WTC11 (cell line): ENCODE measurements at regions not wholly inside any gene's neighbourhood (a gene's known extent, or its start where the extent isn't known, plus 50 kb on each side); places are given as distances from the start of the nearest gene placed in this dataset.

ENCODE experiments used
- ATF1 ChIP-seq: sonication (generic); formaldehyde crosslinking; IDR thresholded peaks from 2 replicates; pipeline ENCODE4 v1.8.1; 2023; ENCODE audit warnings: mild to moderate bottlenecking, moderate library complexity, missing genetic modification reagents
- CREB1 ChIP-seq: sonication (generic); formaldehyde crosslinking; IDR thresholded peaks from 2 replicates; pipeline ENCODE4 v1.8.0; 2023; ENCODE audit warnings: mild to moderate bottlenecking, missing genetic modification reagents
- ETV6 ChIP-seq: sonication (generic); formaldehyde crosslinking; IDR thresholded peaks from 2 replicates; pipeline ENCODE4 v1.8.1; 2022; ENCODE audit warnings: mild to moderate bottlenecking, missing genetic modification reagents
- NR2C2 ChIP-seq: sonication (generic); formaldehyde crosslinking; IDR thresholded peaks from 2 replicates; pipeline ENCODE4 v1.8.0; 2022; ENCODE audit warnings: mild to moderate bottlenecking, missing genetic modification reagents
- TEAD1 ChIP-seq: sonication (generic); formaldehyde crosslinking; IDR thresholded peaks from 2 replicates; pipeline ENCODE4 v1.8.0; 2022; ENCODE audit warnings: mild to moderate bottlenecking, missing genetic modification reagents
- ZBTB21 ChIP-seq: sonication (generic); formaldehyde crosslinking; IDR thresholded peaks from 2 replicates; pipeline ENCODE4 v1.8.1; 2023; ENCODE audit warnings: mild to moderate bottlenecking, missing genetic modification reagents, borderline replicate concordance
- ZNF416 ChIP-seq: fragments of 250-450 bp; sonication (Bioruptor Pico); IDR thresholded peaks from 2 replicates; pipeline ENCODE4 v1.9.0; 2021; ENCODE audit warnings: mild to moderate bottlenecking, inconsistent platforms
- TF ChIP-seq, protein P1 (sequence below): sonication (generic); formaldehyde crosslinking; IDR thresholded peaks from 2 replicates; pipeline ENCODE4 v1.8.0; 2022; ENCODE audit warnings: missing genetic modification reagents
- TF ChIP-seq, protein P2 (sequence below): sonication (generic); formaldehyde crosslinking; IDR thresholded peaks from 2 replicates; pipeline ENCODE4 v1.8.0; 2022; ENCODE audit warnings: mild to moderate bottlenecking, missing genetic modification reagents
- TF ChIP-seq, protein P3 (sequence below): fragments of 200-600 bp; IDR thresholded peaks from 2 replicates; pipeline ENCODE4 v1.8.0; 2022; ENCODE audit warnings: antibody characterized with exemption
- TF ChIP-seq, protein P4 (sequence below): sonication (generic); formaldehyde crosslinking; IDR thresholded peaks from 2 replicates; pipeline ENCODE4 v1.8.0; 2023; ENCODE audit warnings: missing genetic modification reagents, mild to moderate bottlenecking, borderline replicate concordance

DNA sequence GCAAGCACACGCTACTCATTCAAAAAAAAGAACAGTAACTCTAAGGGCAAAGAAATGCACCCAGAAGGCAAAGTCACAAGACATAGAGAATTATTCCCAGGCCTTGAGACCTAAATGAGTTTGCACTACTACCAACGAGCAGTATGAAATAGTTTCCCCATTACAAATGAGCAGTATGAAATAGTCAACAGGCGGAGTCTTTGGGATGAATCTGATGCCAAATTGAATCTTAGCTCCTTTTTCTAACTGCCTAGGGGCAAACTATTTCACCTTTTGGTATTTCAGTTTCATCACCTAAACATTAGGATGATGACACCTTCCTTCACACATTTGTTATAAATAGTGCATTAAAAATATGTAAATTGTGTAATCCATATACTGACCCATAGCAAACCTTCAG is 213.0 kb upstream of the FAT4 start:
- TF ChIP-seq, protein P1, sequence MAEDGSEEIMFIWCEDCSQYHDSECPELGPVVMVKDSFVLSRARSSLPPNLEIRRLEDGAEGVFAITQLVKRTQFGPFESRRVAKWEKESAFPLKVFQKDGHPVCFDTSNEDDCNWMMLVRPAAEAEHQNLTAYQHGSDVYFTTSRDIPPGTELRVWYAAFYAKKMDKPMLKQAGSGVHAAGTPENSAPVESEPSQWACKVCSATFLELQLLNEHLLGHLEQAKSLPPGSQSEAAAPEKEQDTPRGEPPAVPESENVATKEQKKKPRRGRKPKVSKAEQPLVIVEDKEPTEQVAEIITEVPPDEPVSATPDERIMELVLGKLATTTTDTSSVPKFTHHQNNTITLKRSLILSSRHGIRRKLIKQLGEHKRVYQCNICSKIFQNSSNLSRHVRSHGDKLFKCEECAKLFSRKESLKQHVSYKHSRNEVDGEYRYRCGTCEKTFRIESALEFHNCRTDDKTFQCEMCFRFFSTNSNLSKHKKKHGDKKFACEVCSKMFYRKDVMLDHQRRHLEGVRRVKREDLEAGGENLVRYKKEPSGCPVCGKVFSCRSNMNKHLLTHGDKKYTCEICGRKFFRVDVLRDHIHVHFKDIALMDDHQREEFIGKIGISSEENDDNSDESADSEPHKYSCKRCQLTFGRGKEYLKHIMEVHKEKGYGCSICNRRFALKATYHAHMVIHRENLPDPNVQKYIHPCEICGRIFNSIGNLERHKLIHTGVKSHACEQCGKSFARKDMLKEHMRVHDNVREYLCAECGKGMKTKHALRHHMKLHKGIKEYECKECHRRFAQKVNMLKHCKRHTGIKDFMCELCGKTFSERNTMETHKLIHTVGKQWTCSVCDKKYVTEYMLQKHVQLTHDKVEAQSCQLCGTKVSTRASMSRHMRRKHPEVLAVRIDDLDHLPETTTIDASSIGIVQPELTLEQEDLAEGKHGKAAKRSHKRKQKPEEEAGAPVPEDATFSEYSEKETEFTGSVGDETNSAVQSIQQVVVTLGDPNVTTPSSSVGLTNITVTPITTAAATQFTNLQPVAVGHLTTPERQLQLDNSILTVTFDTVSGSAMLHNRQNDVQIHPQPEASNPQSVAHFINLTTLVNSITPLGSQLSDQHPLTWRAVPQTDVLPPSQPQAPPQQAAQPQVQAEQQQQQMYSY (CRISPR knock-in tag): no peak
- TF ChIP-seq, protein P2, sequence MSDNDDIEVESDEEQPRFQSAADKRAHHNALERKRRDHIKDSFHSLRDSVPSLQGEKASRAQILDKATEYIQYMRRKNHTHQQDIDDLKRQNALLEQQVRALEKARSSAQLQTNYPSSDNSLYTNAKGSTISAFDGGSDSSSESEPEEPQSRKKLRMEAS (CRISPR knock-in tag): no peak
- TF ChIP-seq, protein P3, sequence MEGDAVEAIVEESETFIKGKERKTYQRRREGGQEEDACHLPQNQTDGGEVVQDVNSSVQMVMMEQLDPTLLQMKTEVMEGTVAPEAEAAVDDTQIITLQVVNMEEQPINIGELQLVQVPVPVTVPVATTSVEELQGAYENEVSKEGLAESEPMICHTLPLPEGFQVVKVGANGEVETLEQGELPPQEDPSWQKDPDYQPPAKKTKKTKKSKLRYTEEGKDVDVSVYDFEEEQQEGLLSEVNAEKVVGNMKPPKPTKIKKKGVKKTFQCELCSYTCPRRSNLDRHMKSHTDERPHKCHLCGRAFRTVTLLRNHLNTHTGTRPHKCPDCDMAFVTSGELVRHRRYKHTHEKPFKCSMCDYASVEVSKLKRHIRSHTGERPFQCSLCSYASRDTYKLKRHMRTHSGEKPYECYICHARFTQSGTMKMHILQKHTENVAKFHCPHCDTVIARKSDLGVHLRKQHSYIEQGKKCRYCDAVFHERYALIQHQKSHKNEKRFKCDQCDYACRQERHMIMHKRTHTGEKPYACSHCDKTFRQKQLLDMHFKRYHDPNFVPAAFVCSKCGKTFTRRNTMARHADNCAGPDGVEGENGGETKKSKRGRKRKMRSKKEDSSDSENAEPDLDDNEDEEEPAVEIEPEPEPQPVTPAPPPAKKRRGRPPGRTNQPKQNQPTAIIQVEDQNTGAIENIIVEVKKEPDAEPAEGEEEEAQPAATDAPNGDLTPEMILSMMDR: no peak
- no peak for TF ChIP-seq ATF1
- no peak for TF ChIP-seq TEAD1
- TF ChIP-seq NR2C2 (CRISPR knock-in tag): no peak
- TF ChIP-seq ZBTB21 (CRISPR knock-in tag): no peak
- TF ChIP-seq ZNF416 (CRISPR knock-in tag): no peak
- TF ChIP-seq CREB1 (CRISPR knock-in tag): no peak
- TF ChIP-seq, protein P4, sequence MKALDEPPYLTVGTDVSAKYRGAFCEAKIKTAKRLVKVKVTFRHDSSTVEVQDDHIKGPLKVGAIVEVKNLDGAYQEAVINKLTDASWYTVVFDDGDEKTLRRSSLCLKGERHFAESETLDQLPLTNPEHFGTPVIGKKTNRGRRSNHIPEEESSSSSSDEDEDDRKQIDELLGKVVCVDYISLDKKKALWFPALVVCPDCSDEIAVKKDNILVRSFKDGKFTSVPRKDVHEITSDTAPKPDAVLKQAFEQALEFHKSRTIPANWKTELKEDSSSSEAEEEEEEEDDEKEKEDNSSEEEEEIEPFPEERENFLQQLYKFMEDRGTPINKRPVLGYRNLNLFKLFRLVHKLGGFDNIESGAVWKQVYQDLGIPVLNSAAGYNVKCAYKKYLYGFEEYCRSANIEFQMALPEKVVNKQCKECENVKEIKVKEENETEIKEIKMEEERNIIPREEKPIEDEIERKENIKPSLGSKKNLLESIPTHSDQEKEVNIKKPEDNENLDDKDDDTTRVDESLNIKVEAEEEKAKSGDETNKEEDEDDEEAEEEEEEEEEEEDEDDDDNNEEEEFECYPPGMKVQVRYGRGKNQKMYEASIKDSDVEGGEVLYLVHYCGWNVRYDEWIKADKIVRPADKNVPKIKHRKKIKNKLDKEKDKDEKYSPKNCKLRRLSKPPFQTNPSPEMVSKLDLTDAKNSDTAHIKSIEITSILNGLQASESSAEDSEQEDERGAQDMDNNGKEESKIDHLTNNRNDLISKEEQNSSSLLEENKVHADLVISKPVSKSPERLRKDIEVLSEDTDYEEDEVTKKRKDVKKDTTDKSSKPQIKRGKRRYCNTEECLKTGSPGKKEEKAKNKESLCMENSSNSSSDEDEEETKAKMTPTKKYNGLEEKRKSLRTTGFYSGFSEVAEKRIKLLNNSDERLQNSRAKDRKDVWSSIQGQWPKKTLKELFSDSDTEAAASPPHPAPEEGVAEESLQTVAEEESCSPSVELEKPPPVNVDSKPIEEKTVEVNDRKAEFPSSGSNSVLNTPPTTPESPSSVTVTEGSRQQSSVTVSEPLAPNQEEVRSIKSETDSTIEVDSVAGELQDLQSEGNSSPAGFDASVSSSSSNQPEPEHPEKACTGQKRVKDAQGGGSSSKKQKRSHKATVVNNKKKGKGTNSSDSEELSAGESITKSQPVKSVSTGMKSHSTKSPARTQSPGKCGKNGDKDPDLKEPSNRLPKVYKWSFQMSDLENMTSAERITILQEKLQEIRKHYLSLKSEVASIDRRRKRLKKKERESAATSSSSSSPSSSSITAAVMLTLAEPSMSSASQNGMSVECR: no peak
- no peak for TF ChIP-seq ETV6 (CRISPR knock-in tag)
